HCT116 (cell line): ENCODE measurements at regions not wholly inside any gene's neighbourhood (a gene's known extent, or its start where the extent isn't known, plus 50 kb on each side); places are given as distances from the start of the nearest gene placed in this dataset.

Experiments used
- ATAC-seq: fragments of 200-7000 bp; cut with Tn5 transposase; 2 replicates; pipeline ENCODE4 v1.9.1; 2020; ENCODE audit warnings: mild to moderate bottlenecking, moderate library complexity
- BruUV-seq: library from RNA; stranded (reverse); fragments of 400-500 nt; replicated peaks from 2 replicates; lab custom pipeline; 2021; lab: Mats Ljungman, UMichigan
- CTCF ChIA-PET: fragments of 300-600 bp; sonication (Branson Sonifier 250); formaldehyde crosslinking; loops from one replicate; lab custom pipeline; 2021; ENCODE audit warnings: antibody characterized with exemption; lab: Charles Lee
- POLR2A ChIA-PET: fragments of 300-600, 350-600 bp; sonication (Branson Sonifier 250); formaldehyde crosslinking; loops from one replicate; lab custom pipeline; 2021; ENCODE audit warnings: antibody characterized with exemption; lab: Charles Lee
- RAD21 ChIA-PET, 2 experiments: fragments of 300-600 bp; sonication (Branson Sonifier 250); formaldehyde crosslinking; loops; one replicate each; lab custom pipeline; 2023; ENCODE audit warnings: low total read pairs in 2 of 2; ENCODE audit not compliant: uncharacterized antibody in 2 of 2, unreplicated experiment in 2 of 2, low non-redundant PET in 1 of 2; lab: Charles Lee
- DNase-seq: peaks from one replicate; pipeline ENCODE4 v3.0.0-alpha.2; 2010; ENCODE audit warnings: low read depth, low spot score
- H2AFZ ChIP-seq: fragments of 200-600 bp; shearing (Covaris generic), sonication (generic); 2 replicates; pipeline ENCODE4 v1.6.1; 2017; ENCODE audit warnings: low read depth, mixed run types, mixed read lengths, antibody characterized with exemption, low read length; ENCODE audit not compliant: poor library complexity, severe bottlenecking
- H3K27ac ChIP-seq: 2 replicates; pipeline ENCODE4 v1.5.1; 2012; ENCODE audit warnings: low read depth, low read length
- H3K27me3 ChIP-seq: fragments of 200-600 bp; sonication (generic); 2 replicates; pipeline ENCODE4 v1.6.1; 2016; ENCODE audit warnings: mixed run types, low read length, mixed read lengths; ENCODE audit not compliant: insufficient read depth
- H3K36me3 ChIP-seq, 2 experiments: fragments of 200-500 bp in 1 of 2; fragments of 200-600 bp in 1 of 2; sonication (Bioruptor generic) in 1 of 2; sonication (generic) in 1 of 2; 2 replicates each; pipeline versions ENCODE4 v1.5.1 to v1.6.1; 2014 to 2016; ENCODE audit warnings: low read length in 2 of 2, inconsistent platforms in 1 of 2, mixed read lengths in 1 of 2, mixed run types in 1 of 2; ENCODE audit not compliant: insufficient read depth in 2 of 2, control insufficient read depth in 1 of 2
- H3K4me1 ChIP-seq, 2 experiments: fragments of 200-600 bp in 1 of 2; sonication (generic) in 1 of 2; 2 replicates each; pipeline versions ENCODE4 v1.5.1 to v1.6.1; 2012 to 2017; ENCODE audit warnings: low read length in 2 of 2, inconsistent platforms in 1 of 2, mild to moderate bottlenecking in 1 of 2, mixed read lengths in 1 of 2, mixed run types in 1 of 2, moderate library complexity in 1 of 2; ENCODE audit not compliant: insufficient read depth in 2 of 2, control insufficient read depth in 1 of 2
- H3K4me2 ChIP-seq: fragments of 200-600 bp; sonication (generic); 2 replicates; pipeline ENCODE4 v1.6.1; 2017; ENCODE audit warnings: mixed run types, low read length, mixed read lengths
- H3K4me3 ChIP-seq, 2 experiments: fragments of 200-600 bp in 1 of 2; sonication (generic) in 1 of 2; replicated peaks in 1 of 2; 2 replicates each; pipeline ENCODE4 v1.5.1; 2011 to 2016; ENCODE audit warnings: low read length in 2 of 2, control low read depth in 1 of 2, low read depth in 1 of 2, mild to moderate bottlenecking in 1 of 2, mixed read lengths in 1 of 2, mixed run types in 1 of 2
- H3K79me2 ChIP-seq: fragments of 200-600 bp; sonication (generic); 2 replicates; pipeline ENCODE4 v1.6.1; 2017; ENCODE audit warnings: mild to moderate bottlenecking, mixed run types, low read length, moderate library complexity, mixed read lengths; ENCODE audit not compliant: insufficient read depth
- H3K9ac ChIP-seq: fragments of 200-600 bp; sonication (generic); 2 replicates; pipeline ENCODE4 v1.6.1; 2016; ENCODE audit warnings: low read length, mixed read lengths
- H3K9me2 ChIP-seq: fragments of 200-600 bp; sonication (generic), shearing (Covaris generic); 2 replicates; pipeline ENCODE4 v1.6.1; 2017; ENCODE audit warnings: mixed run types, mild to moderate bottlenecking, moderate library complexity; ENCODE audit not compliant: insufficient read depth
- H3K9me3 ChIP-seq, 2 experiments: fragments of 200-500 bp in 1 of 2; fragments of 200-600 bp in 1 of 2; sonication (Bioruptor generic) in 1 of 2; sonication (generic) in 1 of 2; 2 replicates each; pipeline ENCODE4 v1.6.1; 2014 to 2017; ENCODE audit warnings: low read length in 2 of 2, mixed read lengths in 2 of 2, inconsistent platforms in 1 of 2, low read depth in 1 of 2, mild to moderate bottlenecking in 1 of 2, mixed run types in 1 of 2, moderate library complexity in 1 of 2; ENCODE audit not compliant: control insufficient read depth in 1 of 2, insufficient read depth in 1 of 2
- H4K20me1 ChIP-seq: fragments of 200-600 bp; sonication (generic), shearing (Covaris generic); 2 replicates; pipeline ENCODE4 v1.6.1; 2017; ENCODE audit warnings: mixed run types, mild to moderate bottlenecking, moderate library complexity; ENCODE audit not compliant: insufficient read depth
- CEBPB ChIP-seq: IDR thresholded peaks from 2 replicates; pipeline ENCODE4 v1.6.1; 2012; ENCODE audit warnings: low read depth
- ELF1 ChIP-seq: IDR thresholded peaks from 2 replicates; pipeline ENCODE4 v1.6.1; 2012; ENCODE audit warnings: low read depth, borderline replicate concordance
- EZH2phosphoT487 ChIP-seq: fragments of 200-600 bp; IDR thresholded peaks from 2 replicates; pipeline ENCODE4 v1.6.1; 2018; ENCODE audit warnings: antibody characterized with exemption, borderline replicate concordance
- POLR2AphosphoS5 ChIP-seq: IDR thresholded peaks from 2 replicates; pipeline ENCODE4 v1.6.1; 2011; ENCODE audit warnings: mild to moderate bottlenecking, low read depth, low read length, moderate library complexity
- RAD21 ChIP-seq: IDR thresholded peaks from 2 replicates; pipeline ENCODE4 v1.6.1; 2012; ENCODE audit warnings: low read depth, mild to moderate bottlenecking
- REST ChIP-seq: IDR thresholded peaks from 2 replicates; pipeline ENCODE4 v1.6.1; 2012; ENCODE audit warnings: low read depth
- SIN3A ChIP-seq: IDR thresholded peaks from 2 replicates; pipeline ENCODE4 v1.6.1; 2012; ENCODE audit warnings: low read depth
- TCF7L2 ChIP-seq: IDR thresholded peaks from 2 replicates; pipeline ENCODE4 v1.7.0; 2011; ENCODE audit warnings: borderline replicate concordance, inconsistent platforms; ENCODE audit not compliant: insufficient read depth, insufficient read length; ENCODE audit errors: extremely low read depth
- YY1 ChIP-seq: IDR thresholded peaks from 2 replicates; pipeline ENCODE4 v1.6.1; 2011; ENCODE audit warnings: low read length, low read depth, moderate library complexity, mild to moderate bottlenecking; ENCODE audit not compliant: insufficient replicate concordance; ENCODE audit errors: extremely low read depth
- intact Hi-C: fragments of 100-400 bp; cut with micrococcal nuclease; formaldehyde crosslinking; loops from 2 replicates; pipeline ENCODE4 v1.10.0; 2022

DNA sequence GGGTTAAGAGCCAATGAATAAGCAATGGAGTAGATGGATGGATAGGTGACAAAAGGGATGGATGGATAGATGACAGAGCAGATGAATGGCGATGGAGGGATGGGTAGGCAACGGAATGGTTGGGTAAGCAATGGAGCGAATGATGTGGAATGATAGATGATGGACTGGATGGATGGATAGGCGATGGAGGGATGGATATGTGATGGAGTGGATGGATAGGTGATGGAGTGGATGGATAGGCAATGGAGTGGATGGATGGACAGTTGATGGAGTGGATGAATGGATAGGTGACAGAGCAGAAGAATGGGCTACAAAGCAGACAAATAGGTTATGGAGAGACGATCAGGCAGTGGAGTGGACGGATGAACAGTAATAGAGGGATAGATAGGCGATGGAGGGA lies 269.6 kb downstream of the TEX29 start:
- TF ChIP-seq EZH2phosphoT487: no peak
- TF ChIP-seq ELF1: no peak
- no peak for TF ChIP-seq REST
- no peak for TF ChIP-seq YY1
- no peak for TF ChIP-seq CEBPB
- TF ChIP-seq SIN3A: no peak
- no peak for TF ChIP-seq RAD21
- no peak for TF ChIP-seq TCF7L2
- TF ChIP-seq POLR2AphosphoS5: no peak
- Histone ChIP-seq H3K4me2 (no peak overlapping the region), H3K9ac (no peak overlapping the region), H3K27me3 (0 out of 2 replicates have a peak, but pooled peaks cover 9% of the 10 kb centered on the region), H3K79me2 (no peaks in the 10 kb centered on the region), H4K20me1 (no peaks in the 10 kb centered on the region), H2AFZ (no peak overlapping the region), H3K4me1 (no peaks in the 10 kb centered on the region), H3K4me3 (no peak overlapping the region), H3K27ac (no peak overlapping the region), H3K9me3 (no peaks in the 10 kb centered on the region), H3K36me3 (no peaks in the 10 kb centered on the region), H3K9me2 (no peaks in the 10 kb centered on the region)
- DNase-seq: no peak
- no TSS peak for BruUV-seq
- POLR2A ChIA-PET: no interaction called here
- no peak for ATAC-seq
- RAD21 ChIA-PET: no interaction called here
- intact Hi-C loops: no loop called here
- CTCF ChIA-PET: no interaction called here
